ENCODE measurements at regions not wholly inside any gene's neighbourhood (a gene's known extent, or its start where the extent isn't known, plus 50 kb on each side); places are given as distances from the start of the nearest gene placed in this dataset.

GRCh38 chr1:29469457-29469856 lies 233.1 kb downstream of the PTPRU start:
- TF ChIP-seq CTCF (IDR thresholded peaks at IDR 0.05 in 2 of 3, conservative IDR thresholded peaks at IDR 0.05 in 1 of 3; ENCODE audit: borderline replicate concordance in 1 of 3, insufficient read depth in 1 of 3, low read depth in 2 of 3, low read length in 2 of 3) (no peak), EZH2 (IDR thresholded peaks at IDR 0.05) (no peak), TCF7L2 (IDR thresholded peaks at IDR 0.05; ENCODE audit: borderline replicate concordance, extremely low read depth, insufficient read depth, insufficient read length) (no peak), RAD21 (IDR thresholded peaks at IDR 0.05; ENCODE audit: low read depth) (no peak), POLR2A (IDR thresholded peaks at IDR 0.05; ENCODE audit: borderline replicate concordance, extremely low read depth, insufficient read depth, insufficient read length) (no peak)

All from HCT116 (cell line).